ENCODE measurements at regions not wholly inside any gene's neighbourhood (a gene's known extent, or its start where the extent isn't known, plus 50 kb on each side); places are given as distances from the start of the nearest gene placed in this dataset.

GRCh38 chr6:225121-225721 lies 67.1 kb upstream of the DUSP22 start:
- Histone ChIP-seq H3K9me3 (ENCODE audit: control extremely low read depth in 1 of 5, control insufficient read depth in 4 of 5, insufficient read depth in 2 of 5, low read depth in 1 of 5, low read length in 4 of 5) (peaks cover 0 to 6% (median 2%) of the 10 kb centered on the region in 5 experiments), H3K4me1 (ENCODE audit: control extremely low read depth in 1 of 4, control insufficient read depth in 4 of 4, insufficient read depth in 4 of 4, low read length in 3 of 4) (peaks cover 2 to 48% (median 23%) of the 10 kb centered on the region in 4 experiments), H3K27me3 (replicated peaks in 2 of 5; ENCODE audit: control insufficient read depth in 4 of 5, insufficient read depth in 5 of 5, low read length in 4 of 5) (no peaks in the 10 kb centered on the region), H3K27ac (ENCODE audit: insufficient read depth in 1 of 2, low read depth in 1 of 2, low read length in 2 of 2, poor library complexity in 1 of 2, severe bottlenecking in 2 of 2) (no peak overlapping the region), H3K4me3 (ENCODE audit: control insufficient read depth in 1 of 7, extremely low read depth in 1 of 7, insufficient read depth in 4 of 7, low read depth in 2 of 7, low read length in 6 of 7) (peak overlapping the region in 1 of 7 experiments; percentile 62), H3K36me3 (ENCODE audit: control insufficient read depth in 4 of 4, insufficient read depth in 4 of 4, low read length in 3 of 4) (no peaks in the 10 kb centered on the region)
- ChIA-PET POLR2A (interaction anchor here (0.6 kb wide), 1 partner anchor 8 kb away, joined by 4 read pairs; no protein-coding TSS in a partner anchor), CTCF (interaction anchor here (1.3 to 1.4 kb wide), 2 partner anchors 9 to 184 kb away, joined by 3 read pairs; no protein-coding TSS in a partner anchor)
- 10% methylated on average over 15 of the region's 20 CpGs for whole genome bisulfite sequencing (ENCODE audit: insufficient coverage)
- peak in 2 of 3 donors; percentile 59 to 62 for DNase-seq

GRCh38 chr6:225907-226306 lies 66.4 kb upstream of the DUSP22 start:
- peaks cover 0 to 41% (median 17%) of the 10 kb centered on the region in 4 experiments for H3K4me1 ChIP-seq (ENCODE audit: control extremely low read depth in 1 of 4, control insufficient read depth in 4 of 4, insufficient read depth in 4 of 4, low read length in 3 of 4)
- POLR2A ChIA-PET, result no interaction called here
- peak overlapping the region in 1 of 7 experiments; percentile 62 for H3K4me3 ChIP-seq (ENCODE audit: control insufficient read depth in 1 of 7, extremely low read depth in 1 of 7, insufficient read depth in 4 of 7, low read depth in 2 of 7, low read length in 6 of 7)
- no peaks in the 10 kb centered on the region for H3K36me3 ChIP-seq (ENCODE audit: control insufficient read depth in 4 of 4, insufficient read depth in 4 of 4, low read length in 3 of 4)
- peaks cover 0 to 6% (median 2%) of the 10 kb centered on the region in 5 experiments for H3K9me3 ChIP-seq (ENCODE audit: control extremely low read depth in 1 of 5, control insufficient read depth in 4 of 5, insufficient read depth in 2 of 5, low read depth in 1 of 5, low read length in 4 of 5)
- no peak overlapping the region for H3K27ac ChIP-seq (ENCODE audit: insufficient read depth in 1 of 2, low read depth in 1 of 2, low read length in 2 of 2, poor library complexity in 1 of 2, severe bottlenecking in 2 of 2)
- CTCF ChIA-PET, result interaction anchor here (0.7 to 1.7 kb wide), 5 partner anchors 9 to 183 kb away, joined by 3 to 4 read pairs (median 3); no protein-coding TSS in a partner anchor
- no peak for DNase-seq
- 99% methylated on average over 14 of the region's 17 CpGs for WGBS (ENCODE audit: insufficient coverage)
- no peaks in the 10 kb centered on the region for H3K27me3 ChIP-seq (replicated peaks in 2 of 5; ENCODE audit: control insufficient read depth in 4 of 5, insufficient read depth in 5 of 5, low read length in 4 of 5)

- Histone ChIP-seq H3K27ac (ENCODE audit: insufficient read depth in 1 of 2, low read depth in 1 of 2, low read length in 2 of 2, poor library complexity in 1 of 2, severe bottlenecking in 2 of 2) (no peak overlapping the region), H3K4me3 (ENCODE audit: control insufficient read depth in 1 of 7, extremely low read depth in 1 of 7, insufficient read depth in 4 of 7, low read depth in 2 of 7, low read length in 6 of 7) (no peak overlapping the region)
- 97% methylated on average over 5 of the region's 6 CpGs for WGBS (ENCODE audit: insufficient coverage)
These were observed 65.7 kb upstream of the DUSP22 start for GRCh38 chr6:226516-227073.

GRCh38 chr6:227074-227782 lies 65.1 kb upstream of the DUSP22 start:
- H3K36me3 ChIP-seq (ENCODE audit: control insufficient read depth in 4 of 4, insufficient read depth in 4 of 4, low read length in 3 of 4), result no peaks in the 10 kb centered on the region
- H3K9me3 ChIP-seq (ENCODE audit: control extremely low read depth in 1 of 5, control insufficient read depth in 4 of 5, insufficient read depth in 2 of 5, low read depth in 1 of 5, low read length in 4 of 5), result peaks cover 0 to 6% (median 2%) of the 10 kb centered on the region in 5 experiments
- H3K27me3 ChIP-seq (replicated peaks in 2 of 5; ENCODE audit: control insufficient read depth in 4 of 5, insufficient read depth in 5 of 5, low read length in 4 of 5), result no peaks in the 10 kb centered on the region
- DNase-seq, result no peak
- WGBS (ENCODE audit: insufficient coverage), result 97% methylated on average over 15 of the region's 17 CpGs
- H3K27ac ChIP-seq (ENCODE audit: insufficient read depth in 1 of 2, low read depth in 1 of 2, low read length in 2 of 2, poor library complexity in 1 of 2, severe bottlenecking in 2 of 2), result no peak overlapping the region
- peaks cover 0 to 29% (median 14%) of the 10 kb centered on the region in 4 experiments for H3K4me1 ChIP-seq (ENCODE audit: control extremely low read depth in 1 of 4, control insufficient read depth in 4 of 4, insufficient read depth in 4 of 4, low read length in 3 of 4)
- CTCF ChIA-PET, result interaction anchor here (0.7 to 1.7 kb wide), 7 partner anchors 11 to 113 kb away, joined by 3 to 4 read pairs (median 3); no protein-coding TSS in a partner anchor
- H3K4me3 ChIP-seq (ENCODE audit: control insufficient read depth in 1 of 7, extremely low read depth in 1 of 7, insufficient read depth in 4 of 7, low read depth in 2 of 7, low read length in 6 of 7), result no peak overlapping the region
- POLR2A ChIA-PET, result no interaction called here

More at GRCh38 chr6:226516-227073, 65.7 kb upstream of the DUSP22 start:
- Histone ChIP-seq H3K27me3 (replicated peaks in 2 of 5; ENCODE audit: control insufficient read depth in 4 of 5, insufficient read depth in 5 of 5, low read length in 4 of 5) (no peaks in the 10 kb centered on the region), H3K36me3 (ENCODE audit: control insufficient read depth in 4 of 4, insufficient read depth in 4 of 4, low read length in 3 of 4) (no peaks in the 10 kb centered on the region), H3K4me1 (ENCODE audit: control extremely low read depth in 1 of 4, control insufficient read depth in 4 of 4, insufficient read depth in 4 of 4, low read length in 3 of 4) (peaks cover 0 to 34% (median 14%) of the 10 kb centered on the region in 4 experiments), H3K9me3 (ENCODE audit: control extremely low read depth in 1 of 5, control insufficient read depth in 4 of 5, insufficient read depth in 2 of 5, low read depth in 1 of 5, low read length in 4 of 5) (peaks cover 0 to 6% (median 2%) of the 10 kb centered on the region in 5 experiments)
- DNase-seq, result no peak
- ChIA-PET POLR2A (no interaction called here), CTCF (interaction anchor here (0.7 to 1.7 kb wide), 9 partner anchors 10 to 183 kb away, joined by 3 to 4 read pairs (median 3); no protein-coding TSS in a partner anchor)

GRCh38 chr6:227812-228338 lies 64.4 kb upstream of the DUSP22 start:
- CTCF ChIA-PET, result no interaction called here
- Histone ChIP-seq H3K4me1 (ENCODE audit: control extremely low read depth in 1 of 4, control insufficient read depth in 4 of 4, insufficient read depth in 4 of 4, low read length in 3 of 4) (peaks cover 0 to 26% (median 14%) of the 10 kb centered on the region in 4 experiments), H3K9me3 (ENCODE audit: control extremely low read depth in 1 of 5, control insufficient read depth in 4 of 5, insufficient read depth in 2 of 5, low read depth in 1 of 5, low read length in 4 of 5) (peaks cover 0 to 6% (median 2%) of the 10 kb centered on the region in 5 experiments), H3K27me3 (replicated peaks in 2 of 5; ENCODE audit: control insufficient read depth in 4 of 5, insufficient read depth in 5 of 5, low read length in 4 of 5) (no peaks in the 10 kb centered on the region), H3K4me3 (ENCODE audit: control insufficient read depth in 1 of 7, extremely low read depth in 1 of 7, insufficient read depth in 4 of 7, low read depth in 2 of 7, low read length in 6 of 7) (no peak overlapping the region), H3K36me3 (ENCODE audit: control insufficient read depth in 4 of 4, insufficient read depth in 4 of 4, low read length in 3 of 4) (no peaks in the 10 kb centered on the region), H3K27ac (ENCODE audit: insufficient read depth in 1 of 2, low read depth in 1 of 2, low read length in 2 of 2, poor library complexity in 1 of 2, severe bottlenecking in 2 of 2) (no peak overlapping the region)
- DNase-seq, result no peak
- WGBS (ENCODE audit: insufficient coverage), result 96% methylated on average over 9 of the region's 9 CpGs
- POLR2A ChIA-PET, result no interaction called here

GRCh38 chr6:228881-229651 lies 63.2 kb upstream of the DUSP22 start:
- Histone ChIP-seq H3K9me3 (ENCODE audit: control extremely low read depth in 1 of 5, control insufficient read depth in 4 of 5, insufficient read depth in 2 of 5, low read depth in 1 of 5, low read length in 4 of 5) (peaks cover 0 to 6% (median 2%) of the 10 kb centered on the region in 5 experiments), H3K4me1 (ENCODE audit: control extremely low read depth in 1 of 4, control insufficient read depth in 4 of 4, insufficient read depth in 4 of 4, low read length in 3 of 4) (peaks cover 0 to 22% (median 14%) of the 10 kb centered on the region in 4 experiments), H3K36me3 (ENCODE audit: control insufficient read depth in 4 of 4, insufficient read depth in 4 of 4, low read length in 3 of 4) (no peaks in the 10 kb centered on the region), H3K27me3 (replicated peaks in 2 of 5; ENCODE audit: control insufficient read depth in 4 of 5, insufficient read depth in 5 of 5, low read length in 4 of 5) (no peaks in the 10 kb centered on the region), H3K4me3 (ENCODE audit: control insufficient read depth in 1 of 7, extremely low read depth in 1 of 7, insufficient read depth in 4 of 7, low read depth in 2 of 7, low read length in 6 of 7) (no peak overlapping the region), H3K27ac (ENCODE audit: insufficient read depth in 1 of 2, low read depth in 1 of 2, low read length in 2 of 2, poor library complexity in 1 of 2, severe bottlenecking in 2 of 2) (no peak overlapping the region)
- ChIA-PET CTCF (interaction anchor here (2.0 kb wide), 1 partner anchor 10 kb away, joined by 4 read pairs; no protein-coding TSS in a partner anchor), POLR2A (no interaction called here)
- 98% methylated on average over 13 of the region's 15 CpGs for WGBS (ENCODE audit: insufficient coverage)
- no peak for DNase-seq

Measured in common myeloid progenitor, CD34-positive (primary cell).